IMR-90 (cell line): ENCODE measurements at regions not wholly inside any gene's neighbourhood (a gene's known extent, or its start where the extent isn't known, plus 50 kb on each side); places are given as distances from the start of the nearest gene placed in this dataset.

Experiments
- ATAC-seq: fragments of 200-7000 bp; cut with Tn5 transposase; 2 replicates; pipeline ENCODE4 v1.9.1; 2020; ENCODE audit warnings: low read depth, mild to moderate bottlenecking, moderate library complexity
- BruUV-seq: library from RNA; stranded (reverse); fragments of 400-500 nt; replicated peaks from 2 replicates; lab custom pipeline; 2021; lab: Mats Ljungman, UMichigan
- CTCF ChIA-PET: fragments of 300-600 bp; formaldehyde crosslinking; extraction: SDS; loops from one replicate; lab custom pipeline; 2021; ENCODE audit warnings: antibody characterized with exemption; lab: Yijun Ruan, JAX
- POLR2A ChIA-PET: fragments of 300-600 bp; sonication (Branson Sonifier 250); formaldehyde crosslinking; loops from one replicate; lab custom pipeline; 2022; ENCODE audit warnings: antibody characterized with exemption; ENCODE audit not compliant: unreplicated experiment; lab: Charles Lee
- DNase-seq: peaks from one replicate; pipeline ENCODE4 v3.0.0; 2013
- H2AFZ ChIP-seq: replicated peaks from 2 replicates; pipeline ENCODE3; 2013; ENCODE audit warnings: low read length, mild to moderate bottlenecking; ENCODE audit not compliant: poor library complexity
- H2AK5ac ChIP-seq: 2 replicates; pipeline ENCODE4 v1.6.1; 2013; ENCODE audit warnings: low read depth, low read length, inconsistent platforms
- H2AK9ac ChIP-seq: replicated peaks from 2 replicates; pipeline ENCODE3; 2013; ENCODE audit warnings: mild to moderate bottlenecking, low read depth, low read length, moderate library complexity; ENCODE audit not compliant: poor library complexity
- H2BK120ac ChIP-seq: 2 replicates; pipeline ENCODE4 v1.6.1; 2013; ENCODE audit warnings: low read depth, low read length, inconsistent platforms
- H2BK15ac ChIP-seq: 3 replicates; pipeline ENCODE4 v1.6.1; 2013; ENCODE audit warnings: low read depth, low read length, inconsistent platforms
- H2BK20ac ChIP-seq: 2 replicates; pipeline ENCODE4 v1.6.1; 2013; ENCODE audit warnings: low read depth, mild to moderate bottlenecking, inconsistent platforms, low read length, moderate library complexity
- H2BK5ac ChIP-seq: 2 replicates; pipeline ENCODE4 v1.6.1; 2013; ENCODE audit warnings: mild to moderate bottlenecking, low read depth, low read length, inconsistent platforms; ENCODE audit not compliant: poor library complexity, severe bottlenecking
- H3K14ac ChIP-seq: replicated peaks from 2 replicates; pipeline ENCODE4 v1.6.1; 2013; ENCODE audit warnings: low read depth, low read length, inconsistent platforms
- H3K18ac ChIP-seq: 2 replicates; pipeline ENCODE4 v1.6.1; 2013; ENCODE audit warnings: low read depth, low read length, control low read depth
- H3K23ac ChIP-seq: 2 replicates; pipeline ENCODE4 v1.6.1; 2013; ENCODE audit warnings: low read depth, low read length, inconsistent platforms
- H3K27ac ChIP-seq: 2 replicates; pipeline ENCODE4 v1.5.1; 2013; ENCODE audit warnings: mild to moderate bottlenecking, control low read depth, low read length; ENCODE audit not compliant: insufficient read depth
- H3K27me3 ChIP-seq: 2 replicates; pipeline ENCODE4 v1.6.1; 2013; ENCODE audit warnings: low read length; ENCODE audit not compliant: control insufficient read depth, insufficient read depth
- H3K36me3 ChIP-seq: 2 replicates; pipeline ENCODE4 v1.6.1; 2013; ENCODE audit warnings: low read length, mixed read lengths; ENCODE audit not compliant: control insufficient read depth, insufficient read depth
- H3K4ac ChIP-seq: 2 replicates; pipeline ENCODE4 v1.6.1; 2013; ENCODE audit warnings: low read depth, low read length, inconsistent platforms
- H3K4me1 ChIP-seq: 2 replicates; pipeline ENCODE4 v1.6.1; 2013; ENCODE audit warnings: low read length, mixed read lengths; ENCODE audit not compliant: control insufficient read depth, insufficient read depth
- H3K4me2 ChIP-seq: 2 replicates; pipeline ENCODE4 v1.6.1; 2013; ENCODE audit warnings: low read depth, mild to moderate bottlenecking, control low read depth, low read length, moderate library complexity
- H3K4me3 ChIP-seq: 2 replicates; pipeline ENCODE4 v1.5.1; 2013; ENCODE audit warnings: low read depth, mild to moderate bottlenecking, control low read depth, low read length, moderate library complexity; ENCODE audit not compliant: insufficient read depth
- H3K56ac ChIP-seq: 2 replicates; pipeline ENCODE4 v1.6.1; 2013; ENCODE audit warnings: low read length, inconsistent platforms; ENCODE audit not compliant: insufficient read depth; ENCODE audit errors: extremely low read depth
- H3K79me1 ChIP-seq, 2 experiments: 2 replicates each; pipeline ENCODE4 v1.6.1; 2013; ENCODE audit warnings: low read length in 2 of 2, inconsistent platforms in 1 of 2, low read depth in 1 of 2
- H3K9ac ChIP-seq: 2 replicates; pipeline ENCODE4 v1.6.1; 2013; ENCODE audit warnings: low read depth, low read length, control low read depth
- H3K9me1 ChIP-seq: 2 replicates; pipeline ENCODE4 v1.6.1; 2013; ENCODE audit warnings: low read length, inconsistent platforms; ENCODE audit not compliant: insufficient read depth
- H3K9me3 ChIP-seq: 2 replicates; pipeline ENCODE4 v1.6.1; 2013; ENCODE audit warnings: low read length; ENCODE audit not compliant: control insufficient read depth, insufficient read depth
- H4K20me1 ChIP-seq: 2 replicates; pipeline ENCODE4 v1.6.1; 2013; ENCODE audit warnings: low read length, inconsistent platforms; ENCODE audit not compliant: insufficient read depth
- H4K5ac ChIP-seq: 2 replicates; pipeline ENCODE4 v1.6.1; 2013; ENCODE audit warnings: mild to moderate bottlenecking, low read depth, low read length, control low read depth
- H4K8ac ChIP-seq, 2 experiments: 2 replicates each; pipeline ENCODE4 v1.6.1; 2013; ENCODE audit warnings: low read depth in 2 of 2, low read length in 2 of 2, control low read depth in 1 of 2, inconsistent platforms in 1 of 2
- H4K91ac ChIP-seq: 2 replicates; pipeline ENCODE4 v1.6.1; 2013; ENCODE audit warnings: low read depth, low read length, inconsistent platforms; ENCODE audit not compliant: insufficient read depth
- BHLHE40 ChIP-seq: fragments of 150-350 bp; IDR thresholded peaks from 2 replicates; pipeline ENCODE4 v1.6.1; 2016; ENCODE audit warnings: mild to moderate bottlenecking, low read depth, low read length
- CEBPB ChIP-seq: IDR thresholded peaks from 2 replicates; pipeline ENCODE4 v1.6.1; 2012; ENCODE audit warnings: low read depth, low read length, improper control_type of control experiment
- CHD1 ChIP-seq: IDR thresholded peaks from 2 replicates; pipeline ENCODE4 v1.6.1; 2012; ENCODE audit warnings: low read depth, low read length, improper control_type of control experiment
- MXI1 ChIP-seq: IDR thresholded peaks from 2 replicates; pipeline ENCODE4 v1.6.1; 2012; ENCODE audit warnings: low read depth, mild to moderate bottlenecking, low read length, moderate library complexity, borderline replicate concordance
- POLR2A ChIP-seq: IDR thresholded peaks from 2 replicates; pipeline ENCODE4 v1.6.1; 2012; ENCODE audit warnings: mild to moderate bottlenecking, low read depth, low read length
- RAD21 ChIP-seq: IDR thresholded peaks from 2 replicates; pipeline ENCODE4 v1.6.1; 2012; ENCODE audit warnings: low read length, improper control_type of control experiment
- RCOR1 ChIP-seq: IDR thresholded peaks from 2 replicates; pipeline ENCODE4 v1.6.1; 2012; ENCODE audit warnings: mild to moderate bottlenecking, low read length, improper control_type of control experiment; ENCODE audit not compliant: insufficient replicate concordance
- SMC3 ChIP-seq: fragments of 150-350 bp; IDR thresholded peaks from 2 replicates; pipeline ENCODE4 v1.6.1; 2016; ENCODE audit warnings: low read depth, mild to moderate bottlenecking, antibody characterized with exemption, low read length, moderate library complexity
- WGBS, 2 experiments: methylation state at CpG; one replicate each; pipeline versions ENCODE4 v1.1.5 to v1.1.7; 2013; ENCODE audit warnings: missing lambda C conversion rate in 2 of 2; ENCODE audit not compliant: insufficient read length in 1 of 2; ENCODE audit errors: extremely low coverage in 2 of 2; 5-methylcytosine and 5-hydroxymethylcytosine counted together
- dilution Hi-C: fragments of 300-500 bp; cut with HindIII; formaldehyde crosslinking; loops from one replicate; pipeline ENCODE4 v1.14.3; 2018; ENCODE audit warnings: low sequenced_read_pairs; ENCODE audit not compliant: unreplicated experiment
- in situ Hi-C: fragments of 300-500 bp; cut with MboI; formaldehyde crosslinking; loops from 3 replicates; pipeline ENCODE4 v1.14.3; 2019; ENCODE audit warnings: low sequenced_read_pairs, inconsistent platforms, mixed read lengths
- intact Hi-C: fragments of 100-400 bp; cut with micrococcal nuclease; formaldehyde crosslinking; loops from 2 replicates; pipeline ENCODE4 v1.10.0; 2022
- TF ChIP-seq, protein P1 (sequence below): conservative IDR thresholded peaks from 2 replicates; pipeline ENCODE4 v1.5.1; 2012; ENCODE audit warnings: mild to moderate bottlenecking, low read depth, low read length, improper control_type of control experiment

DNA sequence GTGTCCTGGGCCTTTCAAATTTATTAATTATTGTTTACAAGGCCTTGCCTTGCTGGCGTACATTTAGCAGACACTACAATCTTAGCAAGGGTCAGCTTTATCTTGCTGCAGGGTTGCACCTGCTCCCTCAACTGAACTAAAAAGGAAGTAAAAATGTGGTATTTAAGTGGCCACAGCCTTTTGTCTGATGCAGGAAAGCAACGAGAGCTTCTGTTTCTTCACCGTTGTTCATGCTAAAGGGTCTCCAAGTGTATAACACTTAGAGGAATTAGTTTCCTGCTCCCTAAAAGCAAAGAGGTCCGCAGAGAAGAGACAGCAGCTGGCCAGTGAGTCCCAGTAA is 62.8 kb upstream of the EGLN3 start:
- H3K4me1 ChIP-seq = no peaks in the 10 kb centered on the region
- no peak overlapping the region for H4K8ac ChIP-seq
- H3K4me2 ChIP-seq = no peak overlapping the region
- no peak overlapping the region for H3K18ac ChIP-seq
- H3K9me3 ChIP-seq = no peaks in the 10 kb centered on the region
- H3K4ac ChIP-seq = no peak overlapping the region
- H2BK15ac ChIP-seq = no peak overlapping the region
- H2BK5ac ChIP-seq = no peak overlapping the region
- 40% methylated on average over 1 of the region's 4 CpGs; no CpG with 5 or more reads in 1 of the 2 experiments for WGBS, 2 experiments
- H4K5ac ChIP-seq = no peak overlapping the region
- DNase-seq = no peak
- H3K56ac ChIP-seq = no peak overlapping the region
- H3K27ac ChIP-seq = no peak overlapping the region
- no peak overlapping the region for H2BK120ac ChIP-seq
- ChIA-PET CTCF (no interaction called here), POLR2A (no interaction called here)
- ATAC-seq = no peak
- H3K9me1 ChIP-seq = no peaks in the 10 kb centered on the region
- dilution Hi-C loops (no loop called here), in situ Hi-C loops (no loop called here), intact Hi-C loops (no loop called here)
- H3K36me3 ChIP-seq = no peaks in the 10 kb centered on the region
- no peak overlapping the region for H3K23ac ChIP-seq
- no TSS peak for BruUV-seq
- no peak overlapping the region for H3K9ac ChIP-seq
- H3K27me3 ChIP-seq = peaks cover 2% of the 10 kb centered on the region; the same call in 1 of the 2 replicates
- no peak overlapping the region for H3K4me3 ChIP-seq
- no peak overlapping the region for H2AK5ac ChIP-seq
- H4K91ac ChIP-seq = no peak overlapping the region
- no peak for TF ChIP-seq BHLHE40
- no peak for TF ChIP-seq POLR2A
- TF ChIP-seq SMC3 = no peak
- TF ChIP-seq, protein P1, sequence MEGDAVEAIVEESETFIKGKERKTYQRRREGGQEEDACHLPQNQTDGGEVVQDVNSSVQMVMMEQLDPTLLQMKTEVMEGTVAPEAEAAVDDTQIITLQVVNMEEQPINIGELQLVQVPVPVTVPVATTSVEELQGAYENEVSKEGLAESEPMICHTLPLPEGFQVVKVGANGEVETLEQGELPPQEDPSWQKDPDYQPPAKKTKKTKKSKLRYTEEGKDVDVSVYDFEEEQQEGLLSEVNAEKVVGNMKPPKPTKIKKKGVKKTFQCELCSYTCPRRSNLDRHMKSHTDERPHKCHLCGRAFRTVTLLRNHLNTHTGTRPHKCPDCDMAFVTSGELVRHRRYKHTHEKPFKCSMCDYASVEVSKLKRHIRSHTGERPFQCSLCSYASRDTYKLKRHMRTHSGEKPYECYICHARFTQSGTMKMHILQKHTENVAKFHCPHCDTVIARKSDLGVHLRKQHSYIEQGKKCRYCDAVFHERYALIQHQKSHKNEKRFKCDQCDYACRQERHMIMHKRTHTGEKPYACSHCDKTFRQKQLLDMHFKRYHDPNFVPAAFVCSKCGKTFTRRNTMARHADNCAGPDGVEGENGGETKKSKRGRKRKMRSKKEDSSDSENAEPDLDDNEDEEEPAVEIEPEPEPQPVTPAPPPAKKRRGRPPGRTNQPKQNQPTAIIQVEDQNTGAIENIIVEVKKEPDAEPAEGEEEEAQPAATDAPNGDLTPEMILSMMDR = no peak
- TF ChIP-seq MXI1 = no peak
- TF ChIP-seq CEBPB = no peak
- no peak for TF ChIP-seq RCOR1
- TF ChIP-seq CHD1 = no peak
- no peak for TF ChIP-seq RAD21
- no peak overlapping the region for H2AK9ac ChIP-seq
- no peaks in the 10 kb centered on the region for H3K79me1 ChIP-seq
- no peak overlapping the region for H2AFZ ChIP-seq
- no peak overlapping the region for H2BK20ac ChIP-seq
- no peak overlapping the region for H3K14ac ChIP-seq
- no peaks in the 10 kb centered on the region for H4K20me1 ChIP-seq
